HEK293 (cell line): ENCODE measurements at regions not wholly inside any gene's neighbourhood (a gene's known extent, or its start where the extent isn't known, plus 50 kb on each side); places are given as distances from the start of the nearest gene placed in this dataset.

Experiments
- CTCF ChIA-PET: fragments of 350-600 bp; formaldehyde crosslinking; extraction: SDS; loops from one replicate; lab custom pipeline; 2021; ENCODE audit warnings: antibody characterized with exemption; lab: Yijun Ruan, JAX
- POLR2A ChIA-PET: fragments of 300-600 bp; formaldehyde crosslinking; extraction: SDS; loops from one replicate; lab custom pipeline; 2020; ENCODE audit warnings: antibody characterized with exemption, inconsistent platforms; lab: Yijun Ruan, JAX
- H3K27ac ChIP-seq: fragments of 200-500 bp; sonication (Bioruptor generic); 2 replicates; pipeline ENCODE4 v1.5.1; 2014; ENCODE audit warnings: low read depth, low read length, control low read depth, inconsistent platforms; ENCODE audit errors: extremely low read depth
- H3K36me3 ChIP-seq, 2 experiments: fragments of 200-500 bp in 1 of 2; sonication (Bioruptor generic) in 1 of 2; 1 replicate in 1 of 2; 2 replicates in 1 of 2; pipeline ENCODE4 v1.5.1; 2014 to 2017; ENCODE audit warnings: inconsistent platforms in 2 of 2, low read length in 2 of 2; ENCODE audit not compliant: control insufficient read depth in 2 of 2, insufficient read depth in 1 of 2
- H3K4me1 ChIP-seq: fragments of 200-500 bp; sonication (Bioruptor generic); 2 replicates; pipeline ENCODE4 v1.5.1; 2014; ENCODE audit warnings: mild to moderate bottlenecking, low read length, inconsistent platforms; ENCODE audit not compliant: control insufficient read depth, insufficient read depth
- H3K4me3 ChIP-seq: 2 replicates; pipeline ENCODE4 v1.5.1; 2011; ENCODE audit warnings: low read depth, mild to moderate bottlenecking, control low read depth, low read length, moderate library complexity
- H3K9me3 ChIP-seq: fragments of 200-500 bp; sonication (Bioruptor generic); 2 replicates; pipeline ENCODE4 v1.5.1; 2014; ENCODE audit warnings: low read depth, low read length, inconsistent platforms; ENCODE audit not compliant: control insufficient read depth, insufficient read depth
- EGR2 ChIP-seq: fragments of 450-650 bp; formaldehyde crosslinking; IDR thresholded peaks from 2 replicates; pipeline ENCODE4 v1.5.1; 2016; ENCODE audit warnings: low read depth, missing biosample characterization, missing genetic modification characterization
- INSM2 ChIP-seq: fragments of 450-650 bp; formaldehyde crosslinking; IDR thresholded peaks from 2 replicates; pipeline ENCODE4 v1.5.1; 2016; ENCODE audit warnings: missing biosample characterization, missing genetic modification characterization
- KLF9 ChIP-seq: fragments of 450-650 bp; formaldehyde crosslinking; IDR thresholded peaks from 2 replicates; pipeline ENCODE4 v1.5.1; 2016; ENCODE audit warnings: missing biosample characterization, missing genetic modification characterization, low read depth
- TSHZ1 ChIP-seq: fragments of 450-650 bp; formaldehyde crosslinking; IDR thresholded peaks from 2 replicates; pipeline ENCODE4 v1.5.1; 2016; ENCODE audit warnings: missing biosample characterization, missing genetic modification characterization, borderline replicate concordance
- ZFHX2 ChIP-seq: fragments of 450-650 bp; formaldehyde crosslinking; conservative IDR thresholded peaks from 2 replicates; pipeline ENCODE4 v1.5.1; 2016; ENCODE audit warnings: missing biosample characterization, missing genetic modification characterization
- ZNF114 ChIP-seq: fragments of 450-650 bp; formaldehyde crosslinking; IDR thresholded peaks from 2 replicates; pipeline ENCODE4 v1.5.0; 2017; ENCODE audit warnings: missing biosample characterization, missing genetic modification characterization
- ZNF341 ChIP-seq: fragments of 450-650 bp; formaldehyde crosslinking; IDR thresholded peaks from 2 replicates; pipeline ENCODE4; 2016; ENCODE audit warnings: low read depth, missing biosample characterization, missing genetic modification characterization
- ZNF423 ChIP-seq: fragments of 450-650 bp; formaldehyde crosslinking; IDR thresholded peaks from 2 replicates; pipeline ENCODE4 v1.5.1; 2016; ENCODE audit warnings: missing biosample characterization, missing genetic modification characterization
- ZNF624 ChIP-seq: fragments of 450-650 bp; formaldehyde crosslinking; IDR thresholded peaks from 2 replicates; pipeline ENCODE4 v1.5.1; 2017; ENCODE audit warnings: missing biosample characterization, missing genetic modification characterization
- ZNF677 ChIP-seq: fragments of 450-650 bp; IDR thresholded peaks from 2 replicates; pipeline ENCODE4 v1.5.0; 2018; ENCODE audit warnings: missing biosample characterization, mild to moderate bottlenecking, missing genetic modification characterization, moderate library complexity
- ZNF830 ChIP-seq: fragments of 450-650 bp; IDR thresholded peaks from 2 replicates; pipeline ENCODE4 v1.5.0; 2018; ENCODE audit warnings: missing biosample characterization, missing genetic modification characterization, low read depth, mild to moderate bottlenecking, moderate library complexity
- TF ChIP-seq, protein P1 (sequence below): fragments of 450-650 bp; IDR thresholded peaks from 2 replicates; pipeline ENCODE4 v1.5.1; 2018; ENCODE audit warnings: missing biosample characterization, mild to moderate bottlenecking, missing genetic modification characterization
- TF ChIP-seq, protein P2 (sequence below): fragments of 450-650 bp; formaldehyde crosslinking; IDR thresholded peaks from 2 replicates; pipeline ENCODE4 v1.5.1; 2017; ENCODE audit warnings: missing biosample characterization, mild to moderate bottlenecking, missing genetic modification characterization, moderate library complexity

- TF ChIP-seq ZNF677 (tag by site-specific recombination) (no peak), ZNF624 (no peak), EGR2 (tag by site-specific recombination) (peak; percentile 40), INSM2 (no peak), ZNF830 (tag by site-specific recombination) (no peak), KLF9 (tag by site-specific recombination) (no peak), ZFHX2 (tag by site-specific recombination) (peak; percentile 75), ZNF341 (tag by site-specific recombination) (no peak), ZNF423 (tag by site-specific recombination) (no peak)
- TF ChIP-seq, protein P1, sequence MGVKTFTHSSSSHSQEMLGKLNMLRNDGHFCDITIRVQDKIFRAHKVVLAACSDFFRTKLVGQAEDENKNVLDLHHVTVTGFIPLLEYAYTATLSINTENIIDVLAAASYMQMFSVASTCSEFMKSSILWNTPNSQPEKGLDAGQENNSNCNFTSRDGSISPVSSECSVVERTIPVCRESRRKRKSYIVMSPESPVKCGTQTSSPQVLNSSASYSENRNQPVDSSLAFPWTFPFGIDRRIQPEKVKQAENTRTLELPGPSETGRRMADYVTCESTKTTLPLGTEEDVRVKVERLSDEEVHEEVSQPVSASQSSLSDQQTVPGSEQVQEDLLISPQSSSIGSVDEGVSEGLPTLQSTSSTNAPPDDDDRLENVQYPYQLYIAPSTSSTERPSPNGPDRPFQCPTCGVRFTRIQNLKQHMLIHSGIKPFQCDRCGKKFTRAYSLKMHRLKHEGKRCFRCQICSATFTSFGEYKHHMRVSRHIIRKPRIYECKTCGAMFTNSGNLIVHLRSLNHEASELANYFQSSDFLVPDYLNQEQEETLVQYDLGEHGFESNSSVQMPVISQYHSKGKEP (tag by site-specific recombination): no peak
- Histone ChIP-seq H3K36me3 (no peaks in the 10 kb centered on the region), H3K9me3 (no peaks in the 10 kb centered on the region), H3K27ac (no peak overlapping the region), H3K4me1 (no peaks in the 10 kb centered on the region), H3K4me3 (no peak overlapping the region)
- ChIA-PET POLR2A (no interaction called here), CTCF (interaction anchor here (2.1 kb wide), 1 partner anchor 16 kb away, joined by 8 read pairs; no protein-coding TSS in a partner anchor)
These were observed 112.1 kb upstream of the SPON1 start for GRCh38 chr11:13850231-13851005.

DNA sequence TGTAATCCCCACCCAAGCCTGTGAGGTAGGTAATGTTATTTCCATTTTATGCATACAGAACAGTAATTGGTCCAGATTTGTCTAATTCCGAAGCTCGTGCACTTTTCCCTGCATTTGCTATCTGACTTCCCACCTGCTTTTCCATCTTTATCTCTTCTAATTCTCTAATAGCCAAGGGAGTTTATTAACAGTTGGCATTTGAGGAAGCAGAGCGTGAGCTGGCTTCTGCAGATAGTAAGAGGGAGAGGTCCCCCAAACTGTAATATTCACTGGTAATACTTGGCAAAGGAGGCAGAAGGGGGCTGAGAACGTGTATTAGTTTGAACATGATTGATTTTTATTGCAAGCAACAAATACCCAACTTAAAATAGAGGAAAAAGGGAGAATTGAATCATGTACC, 110.8 kb upstream of the SPON1 start:
- Histone ChIP-seq H3K4me3 (no peak overlapping the region), H3K4me1 (no peaks in the 10 kb centered on the region), H3K9me3 (no peaks in the 10 kb centered on the region), H3K27ac (no peak overlapping the region), H3K36me3 (no peaks in the 10 kb centered on the region)
- POLR2A ChIA-PET: no interaction called here
- TF ChIP-seq TSHZ1 (tag by site-specific recombination): no peak
- TF ChIP-seq, protein P2, sequence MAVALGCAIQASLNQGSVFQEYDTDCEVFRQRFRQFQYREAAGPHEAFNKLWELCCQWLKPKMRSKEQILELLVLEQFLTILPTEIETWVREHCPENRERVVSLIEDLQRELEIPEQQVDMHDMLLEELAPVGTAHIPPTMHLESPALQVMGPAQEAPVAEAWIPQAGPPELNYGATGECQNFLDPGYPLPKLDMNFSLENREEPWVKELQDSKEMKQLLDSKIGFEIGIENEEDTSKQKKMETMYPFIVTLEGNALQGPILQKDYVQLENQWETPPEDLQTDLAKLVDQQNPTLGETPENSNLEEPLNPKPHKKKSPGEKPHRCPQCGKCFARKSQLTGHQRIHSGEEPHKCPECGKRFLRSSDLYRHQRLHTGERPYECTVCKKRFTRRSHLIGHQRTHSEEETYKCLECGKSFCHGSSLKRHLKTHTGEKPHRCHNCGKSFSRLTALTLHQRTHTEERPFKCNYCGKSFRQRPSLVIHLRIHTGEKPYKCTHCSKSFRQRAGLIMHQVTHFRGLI (tag by site-specific recombination): no peak
- TF ChIP-seq ZNF114: no peak
- CTCF ChIA-PET: interaction anchor here (0.6 to 2.1 kb wide), 4 partner anchors 17 to 79 kb away, joined by 3 to 8 read pairs (median 4); no protein-coding TSS in a partner anchor
